HG02610 (cell line): ENCODE measurements at regions not wholly inside any gene's neighbourhood (a gene's known extent, or its start where the extent isn't known, plus 50 kb on each side); places are given as distances from the start of the nearest gene placed in this dataset.

Experiments
- ATAC-seq: cut with Tn5 transposase; IDR thresholded peaks from one replicate; pipeline ENCODE4 v1.9.1; 2021; ENCODE audit warnings: mild to moderate bottlenecking, moderate library complexity; ENCODE audit not compliant: unreplicated experiment

GRCh38 chr3:148075771-148076716 is 621.7 kb upstream of the AGTR1 start:
- no peak for ATAC-seq

GRCh38 chr3:148077318-148077923 is 620.3 kb upstream of the AGTR1 start:
- ATAC-seq, result no peak

GRCh38 chr3:148077965-148078364 is 619.7 kb upstream of the AGTR1 start:
- ATAC-seq, result no peak

GRCh38 chr3:148078658-148079057 is 619.0 kb upstream of the AGTR1 start:
- no peak for ATAC-seq

- no peak for ATAC-seq
Measured at GRCh38 chr3:148079370-148079769, 618.3 kb upstream of the AGTR1 start.

GRCh38 chr3:148081926-148082325 is 615.8 kb upstream of the AGTR1 start:
- ATAC-seq, result no peak

GRCh38 chr3:148082506-148083280 is 615.0 kb upstream of the AGTR1 start:
- no peak for ATAC-seq

GRCh38 chr3:148083526-148084182 is 614.0 kb upstream of the AGTR1 start:
- ATAC-seq, result no peak

- peak; percentile 98 for ATAC-seq
Measured at GRCh38 chr3:148084931-148085330, 612.8 kb upstream of the AGTR1 start.

GRCh38 chr3:148087601-148088371 is 609.9 kb upstream of the AGTR1 start:
- ATAC-seq, result no peak

GRCh38 chr3:148089171-148089570 is 608.5 kb upstream of the AGTR1 start:
- no peak for ATAC-seq

GRCh38 chr3:148090156-148090555 is 607.5 kb upstream of the AGTR1 start:
- ATAC-seq, result no peak

- ATAC-seq, result no peak
Measured at GRCh38 chr3:148092624-148093347, 604.9 kb upstream of the AGTR1 start.

GRCh38 chr3:148093753-148094152 is 604.0 kb upstream of the AGTR1 start:
- no peak for ATAC-seq

GRCh38 chr3:148095962-148096361 is 601.7 kb upstream of the AGTR1 start:
- ATAC-seq, result no peak

GRCh38 chr3:148100476-148100875 is 597.2 kb upstream of the AGTR1 start:
- ATAC-seq, result no peak

- ATAC-seq, result no peak
Measured at GRCh38 chr3:148101061-148101460, 596.6 kb upstream of the AGTR1 start.

- no peak for ATAC-seq
Measured at GRCh38 chr3:148102156-148102555, 595.5 kb upstream of the AGTR1 start.

- no peak for ATAC-seq
Measured at GRCh38 chr3:148106062-148106461, 591.6 kb upstream of the AGTR1 start.

- no peak for ATAC-seq
Measured at GRCh38 chr3:148126956-148127355, 570.7 kb upstream of the AGTR1 start.
